ENCODE measurements at regions not wholly inside any gene's neighbourhood (a gene's known extent, or its start where the extent isn't known, plus 50 kb on each side); places are given as distances from the start of the nearest gene placed in this dataset.

- DNase-seq (ENCODE audit: low spot score) (no peak), ATAC-seq (no peak)
- Mint-ChIP-seq H3K27ac (no peak overlapping the region), H3K4me3 (no peak overlapping the region), H3K4me1 (ENCODE audit: low read depth in 2 of 2) (no peaks in the 10 kb centered on the region), H3K36me3 (no peaks in the 10 kb centered on the region), H3K27me3 (peaks cover 16 to 42% of the 10 kb centered on the region in 2 donors), H3K9me3 (no peaks in the 10 kb centered on the region)
Observed at GRCh38 chr10:118495499-118495898, 99.9 kb downstream of the PRLHR start.

- no peaks in the 10 kb centered on the region for H3K4me1 Mint-ChIP-seq (ENCODE audit: low read depth in 2 of 2)
- H3K27me3 Mint-ChIP-seq = peaks cover 13 to 24% of the 10 kb centered on the region in 2 donors
- DNase-seq (ENCODE audit: low spot score) (no peak), ATAC-seq (no peak)
- H3K9me3 Mint-ChIP-seq = peaks cover 3% of the 10 kb centered on the region
- H3K4me3 Mint-ChIP-seq = no peak overlapping the region
- no peaks in the 10 kb centered on the region for H3K36me3 Mint-ChIP-seq
- no peak overlapping the region for H3K27ac Mint-ChIP-seq
Observed at GRCh38 chr10:118491055-118491454, 104.4 kb downstream of the PRLHR start.

DNA sequence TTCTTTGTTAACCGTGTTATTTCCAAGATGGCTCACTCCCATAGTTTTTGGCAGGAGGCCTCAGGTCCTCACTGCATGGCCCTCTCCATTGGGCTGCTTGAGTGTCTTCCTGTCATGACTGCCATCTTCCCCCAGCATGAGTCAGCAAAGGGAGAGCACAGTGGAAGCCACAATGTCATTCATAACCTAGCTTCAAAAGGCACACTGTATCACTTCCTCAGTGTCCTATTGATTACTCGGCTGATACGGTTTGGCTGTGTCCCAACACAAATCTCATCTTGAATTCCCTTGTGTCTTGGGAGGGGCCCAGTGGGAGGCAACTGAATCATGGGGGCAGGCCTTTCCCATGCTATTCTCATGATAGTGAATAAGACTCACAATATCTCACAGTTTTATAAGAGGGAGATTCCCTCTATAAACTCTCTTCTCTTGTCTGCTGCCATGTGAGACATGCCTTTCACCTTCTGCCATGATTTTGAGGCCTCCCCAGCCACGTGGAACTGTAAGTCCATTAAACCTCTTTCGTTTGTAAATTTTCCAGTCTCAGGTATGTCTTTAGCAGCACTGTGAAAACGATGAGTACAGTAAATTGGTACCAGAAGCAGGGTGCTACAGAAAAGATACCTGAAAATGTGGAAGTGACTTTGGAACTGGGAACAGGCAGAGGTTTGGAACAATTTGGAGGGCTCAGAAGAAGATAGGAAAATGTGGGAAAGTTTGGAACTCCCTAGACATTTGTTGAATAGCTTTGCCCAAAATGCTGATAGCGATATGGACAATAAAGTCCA, 106.5 kb downstream of the PRLHR start:
- ATAC-seq (no peak), DNase-seq (ENCODE audit: low spot score) (no peak)
- Mint-ChIP-seq H3K36me3 (no peaks in the 10 kb centered on the region), H3K4me3 (no peak overlapping the region), H3K9me3 (peaks cover 8% of the 10 kb centered on the region), H3K27me3 (peaks cover 14 to 20% of the 10 kb centered on the region in 2 donors), H3K27ac (no peak overlapping the region), H3K4me1 (ENCODE audit: low read depth in 2 of 2) (no peaks in the 10 kb centered on the region)

GRCh38 chr10:118485641-118486040, 109.8 kb downstream of the PRLHR start:
- Mint-ChIP-seq H3K27ac (no peak overlapping the region), H3K27me3 (peaks cover 10 to 16% of the 10 kb centered on the region in 2 donors), H3K36me3 (no peaks in the 10 kb centered on the region), H3K4me1 (ENCODE audit: low read depth in 2 of 2) (no peaks in the 10 kb centered on the region), H3K9me3 (peaks cover 8% of the 10 kb centered on the region), H3K4me3 (no peak overlapping the region)
- ATAC-seq = peak in 1 of 2 donors; percentile 53
- DNase-seq (ENCODE audit: low spot score) = no peak

DNA sequence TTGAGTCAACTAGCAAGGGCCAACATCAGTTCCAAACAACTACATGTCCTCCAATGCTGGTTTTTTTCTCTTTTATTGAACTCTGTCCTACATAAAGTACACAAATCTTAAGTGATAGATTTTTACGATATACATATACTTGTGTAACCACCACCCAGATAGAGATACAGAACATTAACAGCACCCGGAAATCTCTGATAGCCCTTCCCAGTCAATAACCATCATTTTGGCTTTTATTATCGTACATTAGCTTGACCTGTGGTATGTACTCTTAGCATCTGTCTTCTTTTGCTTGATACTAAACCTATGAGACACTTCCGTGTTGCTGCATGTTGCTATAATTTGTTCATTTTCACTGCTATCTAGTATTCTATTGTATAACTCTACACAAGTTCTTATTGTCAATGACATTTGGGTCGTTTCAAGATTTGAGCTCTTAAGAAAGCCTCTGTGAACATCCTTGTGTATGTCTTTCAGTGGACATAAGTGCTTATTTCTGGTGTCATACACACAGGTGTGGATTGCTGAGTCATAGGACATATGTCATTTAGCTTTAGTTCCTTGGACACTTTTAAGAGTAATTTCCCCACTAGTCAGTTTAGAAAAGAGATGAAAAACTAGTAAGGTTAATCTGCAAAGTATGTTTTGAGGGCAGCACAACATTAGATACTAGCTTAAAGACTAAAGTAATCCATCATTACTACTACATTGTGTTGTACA, 111.1 kb downstream of the PRLHR start:
- peaks cover 11% of the 10 kb centered on the region for H3K9me3 Mint-ChIP-seq
- no peaks in the 10 kb centered on the region for H3K4me1 Mint-ChIP-seq (ENCODE audit: low read depth in 2 of 2)
- H3K36me3 Mint-ChIP-seq = no peaks in the 10 kb centered on the region
- H3K27me3 Mint-ChIP-seq = peaks cover 17% of the 10 kb centered on the region in 2 donors
- DNase-seq (ENCODE audit: low spot score) (no peak), ATAC-seq (no peak)
- H3K4me3 Mint-ChIP-seq = no peak overlapping the region
- no peak overlapping the region for H3K27ac Mint-ChIP-seq

DNA sequence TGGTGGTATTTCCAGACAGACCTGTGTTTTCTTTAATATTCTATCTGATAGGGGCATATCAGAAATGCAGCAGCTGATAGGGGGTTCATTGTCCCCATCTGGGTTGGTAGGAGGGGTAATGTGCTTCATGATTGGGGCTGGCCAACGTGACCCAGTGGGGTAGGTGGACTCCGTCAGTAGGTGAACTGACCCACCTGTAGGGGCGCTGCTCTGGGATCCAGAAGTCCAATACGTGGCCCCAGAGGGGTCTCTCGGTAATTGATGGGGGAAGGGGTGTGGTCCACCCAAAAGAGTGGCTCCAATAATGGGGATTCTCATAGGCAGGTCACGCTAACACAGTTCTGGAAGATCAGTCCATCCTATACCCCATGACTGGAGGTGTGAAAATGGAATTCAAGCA, 112.0 kb downstream of the PRLHR start:
- H3K27ac Mint-ChIP-seq = no peak overlapping the region
- H3K27me3 Mint-ChIP-seq = peaks cover 11 to 17% of the 10 kb centered on the region in 2 donors
- no peaks in the 10 kb centered on the region for H3K4me1 Mint-ChIP-seq (ENCODE audit: low read depth in 2 of 2)
- ATAC-seq (no peak), DNase-seq (ENCODE audit: low spot score) (no peak)
- H3K4me3 Mint-ChIP-seq = no peak overlapping the region
- no peaks in the 10 kb centered on the region for H3K36me3 Mint-ChIP-seq
- peaks cover 7% of the 10 kb centered on the region for H3K9me3 Mint-ChIP-seq

- ATAC-seq (no peak), DNase-seq (ENCODE audit: low spot score) (no peak)
- Mint-ChIP-seq H3K4me3 (no peak overlapping the region), H3K27me3 (peaks cover 15 to 17% of the 10 kb centered on the region in 2 donors), H3K4me1 (ENCODE audit: low read depth in 2 of 2) (no peaks in the 10 kb centered on the region), H3K9me3 (peaks cover 7% of the 10 kb centered on the region), H3K27ac (no peak overlapping the region), H3K36me3 (no peaks in the 10 kb centered on the region)
Observed at GRCh38 chr10:118482393-118483331, 112.8 kb downstream of the PRLHR start.

- DNase-seq (ENCODE audit: low spot score) = no peak
- ATAC-seq = no peak
- Mint-ChIP-seq H3K27ac (no peak overlapping the region), H3K4me3 (no peak overlapping the region), H3K36me3 (no peaks in the 10 kb centered on the region), H3K27me3 (peaks cover 15 to 17% of the 10 kb centered on the region in 2 donors), H3K4me1 (ENCODE audit: low read depth in 2 of 2) (no peaks in the 10 kb centered on the region), H3K9me3 (peaks cover 7% of the 10 kb centered on the region)
Observed at GRCh38 chr10:118481871-118482270, 113.6 kb downstream of the PRLHR start.

DNA sequence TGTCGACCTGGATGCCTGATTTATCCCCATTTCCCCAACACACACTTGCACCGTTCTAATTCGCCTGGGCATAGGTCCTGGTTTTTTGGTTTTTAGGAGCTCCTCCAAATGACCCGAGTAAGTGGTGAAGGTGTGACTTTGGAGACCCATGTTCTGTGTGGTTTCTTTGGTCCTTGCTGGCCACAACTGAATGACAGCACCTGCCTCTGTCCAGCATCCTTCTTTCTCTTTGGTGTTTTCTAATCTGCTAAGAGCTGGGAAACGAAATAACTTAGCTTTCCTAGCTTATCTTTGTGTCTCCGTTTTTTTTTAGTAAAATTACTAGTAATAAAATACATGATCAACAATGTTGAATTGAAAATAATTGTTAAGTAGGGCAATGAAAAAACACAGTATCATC, 120.2 kb downstream of the PRLHR start:
- ATAC-seq (no peak), DNase-seq (ENCODE audit: low spot score) (no peak)
- Mint-ChIP-seq H3K9me3 (peaks cover 3% of the 10 kb centered on the region), H3K27ac (no peak overlapping the region), H3K36me3 (no peaks in the 10 kb centered on the region), H3K4me1 (ENCODE audit: low read depth in 2 of 2) (no peaks in the 10 kb centered on the region), H3K4me3 (no peak overlapping the region), H3K27me3 (peaks cover 15 to 30% of the 10 kb centered on the region in 2 donors)

GRCh38 chr10:118474111-118474510, 121.3 kb downstream of the PRLHR start:
- Mint-ChIP-seq H3K4me1 (ENCODE audit: low read depth in 2 of 2) (no peaks in the 10 kb centered on the region), H3K36me3 (no peaks in the 10 kb centered on the region), H3K4me3 (no peak overlapping the region), H3K27ac (no peak overlapping the region), H3K27me3 (peaks cover 18 to 35% of the 10 kb centered on the region in 2 donors), H3K9me3 (no peaks in the 10 kb centered on the region)
- ATAC-seq (no peak), DNase-seq (ENCODE audit: low spot score) (no peak)

DNA sequence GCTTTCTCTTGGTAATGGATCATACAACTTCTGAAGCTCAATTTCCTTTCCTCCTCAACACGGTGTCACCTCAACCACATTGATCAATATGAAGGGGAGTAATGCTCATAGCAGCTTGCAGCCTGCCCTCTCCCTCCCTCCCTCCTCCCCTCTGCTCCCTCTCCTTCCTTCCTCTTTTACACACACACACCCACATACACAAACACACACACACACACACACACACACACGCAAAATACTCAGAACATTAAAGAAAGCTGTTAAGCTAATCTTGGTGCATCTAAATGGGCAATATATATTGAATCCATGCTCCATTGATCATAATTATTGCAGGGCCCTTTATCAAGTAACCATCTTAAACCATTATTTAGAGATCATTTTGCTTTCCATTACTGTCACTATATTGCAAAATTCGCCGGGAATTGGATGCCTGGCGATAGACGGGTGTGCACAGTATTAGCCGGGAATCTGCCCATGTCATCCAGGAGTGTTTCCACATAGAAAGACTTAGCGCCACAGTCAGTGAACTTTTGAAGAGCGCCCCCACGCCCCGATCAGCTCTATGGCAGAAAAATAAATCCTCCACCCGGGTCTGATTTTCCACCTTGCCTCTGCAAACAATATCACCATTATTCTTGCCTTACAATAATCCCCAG, 122.0 kb downstream of the PRLHR start:
- H3K27me3 Mint-ChIP-seq = peaks cover 18 to 42% of the 10 kb centered on the region in 2 donors
- DNase-seq (ENCODE audit: low spot score) (no peak), ATAC-seq (no peak)
- H3K4me1 Mint-ChIP-seq (ENCODE audit: low read depth in 2 of 2) = no peaks in the 10 kb centered on the region
- no peak overlapping the region for H3K4me3 Mint-ChIP-seq
- no peak overlapping the region for H3K27ac Mint-ChIP-seq
- no peaks in the 10 kb centered on the region for H3K36me3 Mint-ChIP-seq
- no peaks in the 10 kb centered on the region for H3K9me3 Mint-ChIP-seq

DNA sequence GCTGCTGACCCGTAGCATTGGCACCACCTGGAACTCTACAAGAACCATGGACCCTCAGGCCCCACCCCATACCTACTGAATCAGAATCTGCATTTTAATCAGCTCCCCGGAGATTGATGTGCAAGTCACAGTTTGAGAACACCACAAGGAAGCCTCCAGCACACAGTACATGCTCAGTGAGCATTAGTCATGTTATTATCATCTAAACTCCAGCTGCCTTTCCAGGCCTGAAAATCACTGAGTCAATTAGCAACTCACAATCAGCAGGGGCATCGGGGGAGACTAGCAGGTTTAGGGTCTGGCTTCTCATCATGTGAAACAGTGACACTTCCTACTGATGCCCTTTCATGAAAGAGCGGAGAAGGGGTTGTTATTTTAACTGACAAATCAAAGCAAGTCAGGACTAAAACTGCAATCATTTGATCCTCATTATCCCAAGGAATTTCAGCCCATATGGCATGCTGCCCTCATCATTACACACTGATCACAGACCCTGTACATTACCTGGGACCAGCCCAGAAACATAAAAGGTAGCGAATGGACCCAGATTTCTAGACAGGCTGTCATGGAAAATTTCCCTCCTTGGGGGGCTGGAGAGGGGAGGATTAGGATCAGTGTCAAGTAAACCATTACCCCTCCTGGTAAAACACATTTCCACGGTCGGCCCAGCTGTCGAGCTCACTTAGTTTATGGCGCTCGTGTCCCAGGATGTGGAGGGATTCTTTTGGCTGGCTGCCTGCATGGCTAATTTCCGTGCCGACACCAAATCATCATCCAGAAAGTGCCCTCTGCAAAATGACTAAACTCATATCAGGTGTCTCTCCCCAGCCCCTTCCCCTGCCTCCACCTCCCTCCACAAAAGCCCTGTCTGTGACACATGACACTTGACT, 122.8 kb downstream of the PRLHR start:
- Mint-ChIP-seq H3K9me3 (no peaks in the 10 kb centered on the region), H3K27ac (no peak overlapping the region), H3K4me1 (ENCODE audit: low read depth in 2 of 2) (no peaks in the 10 kb centered on the region), H3K27me3 (peaks cover 15 to 49% of the 10 kb centered on the region in 2 donors), H3K36me3 (no peaks in the 10 kb centered on the region), H3K4me3 (no peak overlapping the region)
- DNase-seq (ENCODE audit: low spot score) (no peak), ATAC-seq (no peak)

Data from natural killer cell treated with Interleukin-12 subunit alpha and Interleukin-12 subunit beta and Interleukin-15 and Interleukin-18, amount 100 ng/mL, for 72 hours (primary cell).